ENCODE measurements at regions not wholly inside any gene's neighbourhood (a gene's known extent, or its start where the extent isn't known, plus 50 kb on each side); places are given as distances from the start of the nearest gene placed in this dataset.

DNA sequence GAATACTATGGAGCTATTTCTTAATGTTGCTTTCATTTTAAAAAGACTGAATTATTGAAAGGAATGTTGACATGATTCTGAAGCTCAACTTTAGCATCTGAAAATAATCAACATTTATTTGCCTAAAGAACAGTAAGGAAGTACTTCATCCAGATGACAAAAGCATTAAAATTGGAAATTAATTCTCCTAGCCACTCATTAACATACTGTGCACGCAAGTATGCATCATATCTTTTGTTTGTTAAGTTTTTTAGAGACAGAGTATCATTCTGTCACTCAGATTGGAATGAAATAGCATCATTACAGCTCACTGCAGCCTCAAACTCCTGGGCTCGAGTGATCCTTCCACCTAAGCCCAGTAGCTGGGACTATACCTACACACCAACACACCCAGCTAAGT, 632.1 kb upstream of the ALCAM start:
- no peak for DNase-seq
- 74 to 81% methylated on average over 2 of the region's 2 CpGs for WGBS, 2 donors
- Histone ChIP-seq H3K27ac (no peak overlapping the region), H3K36me3 (replicated peaks in 1 of 2; ENCODE audit: insufficient read depth in 1 of 2, low read depth in 2 of 2) (no peaks in the 10 kb centered on the region), H3K27me3 (no peaks in the 10 kb centered on the region), H3K9me3 (no peaks in the 10 kb centered on the region), H3K4me3 (no peak overlapping the region), H3K4me1 (no peaks in the 10 kb centered on the region)
- intact Hi-C loops (cut with DNase I) = no loop called here
- TF ChIP-seq POLR2A (IDR thresholded peaks at IDR 0.05) = no peak
- TF ChIP-seq, protein P1, sequence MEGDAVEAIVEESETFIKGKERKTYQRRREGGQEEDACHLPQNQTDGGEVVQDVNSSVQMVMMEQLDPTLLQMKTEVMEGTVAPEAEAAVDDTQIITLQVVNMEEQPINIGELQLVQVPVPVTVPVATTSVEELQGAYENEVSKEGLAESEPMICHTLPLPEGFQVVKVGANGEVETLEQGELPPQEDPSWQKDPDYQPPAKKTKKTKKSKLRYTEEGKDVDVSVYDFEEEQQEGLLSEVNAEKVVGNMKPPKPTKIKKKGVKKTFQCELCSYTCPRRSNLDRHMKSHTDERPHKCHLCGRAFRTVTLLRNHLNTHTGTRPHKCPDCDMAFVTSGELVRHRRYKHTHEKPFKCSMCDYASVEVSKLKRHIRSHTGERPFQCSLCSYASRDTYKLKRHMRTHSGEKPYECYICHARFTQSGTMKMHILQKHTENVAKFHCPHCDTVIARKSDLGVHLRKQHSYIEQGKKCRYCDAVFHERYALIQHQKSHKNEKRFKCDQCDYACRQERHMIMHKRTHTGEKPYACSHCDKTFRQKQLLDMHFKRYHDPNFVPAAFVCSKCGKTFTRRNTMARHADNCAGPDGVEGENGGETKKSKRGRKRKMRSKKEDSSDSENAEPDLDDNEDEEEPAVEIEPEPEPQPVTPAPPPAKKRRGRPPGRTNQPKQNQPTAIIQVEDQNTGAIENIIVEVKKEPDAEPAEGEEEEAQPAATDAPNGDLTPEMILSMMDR (IDR thresholded peaks at IDR 0.05) = no peak
- ATAC-seq = no peak

DNA sequence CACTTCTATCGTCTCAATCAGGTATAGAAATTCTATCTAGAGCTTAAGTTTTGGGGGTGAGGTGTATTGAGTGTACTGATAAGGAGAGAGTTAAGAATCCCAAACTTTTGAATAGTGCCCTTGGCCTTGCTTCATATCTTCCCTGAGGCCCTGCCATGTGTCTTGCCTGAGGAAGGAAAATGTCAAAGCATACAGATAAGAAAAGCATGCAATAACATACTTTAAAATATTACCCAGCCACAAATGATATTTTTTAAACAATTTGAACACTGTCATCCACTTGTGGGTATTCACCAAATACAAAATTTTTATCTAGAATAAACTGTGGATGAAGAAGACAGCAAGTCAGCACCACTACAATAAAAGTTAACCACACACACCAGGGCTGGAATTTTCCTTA, 631.0 kb upstream of the ALCAM start:
- TF ChIP-seq, protein P1 (IDR thresholded peaks at IDR 0.05) = no peak
- no peak for TF ChIP-seq POLR2A (IDR thresholded peaks at IDR 0.05)

DNA sequence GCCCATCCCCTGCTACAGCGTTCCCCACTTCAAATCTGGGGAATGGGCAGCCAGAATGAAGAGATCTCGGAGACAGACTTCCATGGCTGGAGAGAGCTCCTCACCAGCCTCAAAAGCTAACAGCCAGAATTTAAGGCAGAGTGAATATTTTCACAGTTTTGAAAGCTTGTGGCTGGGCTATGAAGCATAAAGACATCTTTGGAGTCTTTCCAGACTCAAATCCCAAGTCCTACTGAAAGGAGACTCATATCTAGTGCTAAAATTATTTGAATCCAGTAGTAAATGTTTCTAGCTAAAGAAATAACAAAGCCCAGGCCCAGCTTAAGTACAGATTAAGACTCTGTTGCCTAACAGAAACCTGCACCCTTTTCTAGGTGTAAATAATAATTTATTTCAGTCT, 628.4 kb upstream of the ALCAM start:
- Histone ChIP-seq H3K4me3 (no peak overlapping the region), H3K4me1 (no peaks in the 10 kb centered on the region), H3K27ac (no peak overlapping the region), H3K36me3 (replicated peaks in 1 of 2; ENCODE audit: insufficient read depth in 1 of 2, low read depth in 2 of 2) (no peaks in the 10 kb centered on the region), H3K27me3 (no peaks in the 10 kb centered on the region), H3K9me3 (no peaks in the 10 kb centered on the region)
- WGBS, 2 donors = 76 to 91% methylated on average over 2 of the region's 2 CpGs
- DNase-seq = no peak
- intact Hi-C loops (cut with DNase I) = no loop called here
- ATAC-seq = no peak
- TF ChIP-seq, protein P1 (IDR thresholded peaks at IDR 0.05) = no peak
- TF ChIP-seq POLR2A (IDR thresholded peaks at IDR 0.05) = no peak

More for the DNA sequence above, 631.0 kb upstream of the ALCAM start:
- Histone ChIP-seq H3K36me3 (replicated peaks in 1 of 2; ENCODE audit: insufficient read depth in 1 of 2, low read depth in 2 of 2) (no peaks in the 10 kb centered on the region), H3K4me3 (no peak overlapping the region), H3K9me3 (no peaks in the 10 kb centered on the region), H3K27me3 (no peaks in the 10 kb centered on the region), H3K27ac (no peak overlapping the region), H3K4me1 (no peaks in the 10 kb centered on the region)
- 26 to 27% methylated on average over 1 of the region's 1 CpG for WGBS, 2 donors
- DNase-seq (no peak), ATAC-seq (no peak)
- intact Hi-C loops (cut with DNase I) = no loop called here

DNA sequence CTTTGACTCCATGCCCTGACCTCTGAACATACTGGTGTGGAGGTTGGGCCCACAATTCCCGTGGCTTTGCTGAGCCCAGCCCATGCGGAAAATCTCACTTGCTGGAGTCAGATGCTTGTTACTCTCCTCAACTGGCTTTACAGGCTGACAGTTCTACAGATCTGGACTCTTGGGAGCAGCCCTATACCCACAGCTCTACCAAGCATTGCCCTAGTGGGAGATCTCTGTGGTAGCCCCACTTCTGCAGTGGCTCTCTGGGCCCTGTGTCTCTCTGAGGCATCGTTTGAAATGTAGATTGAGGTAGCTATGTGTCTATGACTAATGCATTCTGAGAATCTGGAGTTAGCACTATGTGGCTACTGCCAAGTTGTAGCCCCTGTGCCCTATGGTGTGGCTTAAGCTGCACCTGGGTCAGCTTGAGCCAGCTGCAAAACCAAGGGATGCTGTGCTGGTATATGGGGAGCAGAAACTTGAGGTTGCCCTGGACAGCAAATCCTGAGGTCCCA, 625.8 kb upstream of the ALCAM start:
- WGBS, 2 donors = 80 to 93% methylated on average over 3 of the region's 3 CpGs
- ATAC-seq (no peak), DNase-seq (no peak)
- no peaks in the 10 kb centered on the region for H3K9me3 ChIP-seq
- H3K4me3 ChIP-seq = no peak overlapping the region
- H3K27me3 ChIP-seq = no peaks in the 10 kb centered on the region
- intact Hi-C loops (cut with DNase I) = no loop called here
- H3K36me3 ChIP-seq (replicated peaks in 1 of 2; ENCODE audit: insufficient read depth in 1 of 2, low read depth in 2 of 2) = no peaks in the 10 kb centered on the region
- no peaks in the 10 kb centered on the region for H3K4me1 ChIP-seq
- no peak overlapping the region for H3K27ac ChIP-seq
- TF ChIP-seq, protein P1 (IDR thresholded peaks at IDR 0.05) = no peak
- TF ChIP-seq POLR2A (IDR thresholded peaks at IDR 0.05) = no peak

DNA sequence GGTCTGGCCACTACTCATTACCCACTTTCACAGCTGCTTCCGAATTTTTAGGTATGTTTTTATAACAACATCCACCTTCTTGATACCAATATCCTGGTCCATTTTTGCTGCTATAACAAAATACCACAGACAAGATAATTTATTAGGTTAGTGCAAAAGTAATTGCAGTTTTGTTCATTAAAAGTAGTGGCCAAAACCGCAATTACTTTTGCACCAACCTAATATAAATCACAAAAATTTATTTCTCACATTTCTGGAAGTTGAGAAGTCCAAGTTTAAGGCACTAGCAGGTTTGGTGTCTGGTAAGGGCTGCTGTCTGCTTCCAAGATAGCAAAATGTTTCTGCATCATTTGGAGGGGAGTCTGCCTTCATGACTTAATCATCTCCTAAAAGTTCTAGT, 624.7 kb upstream of the ALCAM start:
- no peaks in the 10 kb centered on the region for H3K4me1 ChIP-seq
- ATAC-seq = no peak
- no peak for TF ChIP-seq POLR2A (IDR thresholded peaks at IDR 0.05)
- TF ChIP-seq, protein P1 (IDR thresholded peaks at IDR 0.05) = no peak
- intact Hi-C loops (cut with DNase I) = no loop called here
- WGBS, 2 donors = 65% methylated on average over 2 of the region's 2 CpGs
- no peaks in the 10 kb centered on the region for H3K36me3 ChIP-seq (replicated peaks in 1 of 2; ENCODE audit: insufficient read depth in 1 of 2, low read depth in 2 of 2)
- no peaks in the 10 kb centered on the region for H3K27me3 ChIP-seq
- H3K9me3 ChIP-seq = no peaks in the 10 kb centered on the region
- no peak overlapping the region for H3K27ac ChIP-seq
- DNase-seq = no peak
- H3K4me3 ChIP-seq = no peak overlapping the region

Data from body of pancreas (tissue), 4 donors.